Spinal cord (tissue), 9 donors: ENCODE measurements at regions not wholly inside any gene's neighbourhood (a gene's known extent, or its start where the extent isn't known, plus 50 kb on each side); places are given as distances from the start of the nearest gene placed in this dataset.
A peak's percentile ranks its signal among the peaks of the same experiment; 100 is the strongest.

Experiments
- DNase-seq, 6 donors: peaks; one replicate each; pipeline versions ENCODE4 v3.0.0 to v3.0.0-alpha.2; 2013 to 2015; ENCODE audit warnings: low spot score in 6 of 6, low read depth in 4 of 6
- H3K27ac ChIP-seq: one replicate; pipeline ENCODE4 v1.5.1; 2013; ENCODE audit warnings: low read depth, low read length, control low read depth
- H3K27me3 ChIP-seq: one replicate; pipeline ENCODE4 v1.6.1; 2013; ENCODE audit warnings: low read length; ENCODE audit not compliant: control insufficient read depth, insufficient read depth
- H3K36me3 ChIP-seq: one replicate; pipeline ENCODE4 v1.6.1; 2013; ENCODE audit warnings: low read length; ENCODE audit not compliant: control insufficient read depth, insufficient read depth
- H3K4me1 ChIP-seq: one replicate; pipeline ENCODE4 v1.6.1; 2013; ENCODE audit warnings: low read length; ENCODE audit not compliant: control insufficient read depth, insufficient read depth
- H3K4me3 ChIP-seq: one replicate; pipeline ENCODE4 v1.5.1; 2013; ENCODE audit warnings: low read depth, low read length, control low read depth
- H3K9me3 ChIP-seq: one replicate; pipeline ENCODE4 v1.6.1; 2013; ENCODE audit warnings: low read length; ENCODE audit not compliant: control insufficient read depth, insufficient read depth
- WGBS: methylation state at CpG from one replicate; pipeline ENCODE4 v1.1.5; 2013; ENCODE audit warnings: missing lambda C conversion rate; ENCODE audit not compliant: insufficient coverage; 5-methylcytosine and 5-hydroxymethylcytosine counted together
- donor health status: healthy.

GRCh38 chr12:114789821-114790220, 105.8 kb upstream of the TBX3 start:
- H3K4me1 ChIP-seq = no peaks in the 10 kb centered on the region
- H3K27me3 ChIP-seq = no peaks in the 10 kb centered on the region
- H3K9me3 ChIP-seq = no peaks in the 10 kb centered on the region
- H3K36me3 ChIP-seq = no peaks in the 10 kb centered on the region
- DNase-seq = no peak
- H3K4me3 ChIP-seq = no peak overlapping the region
- H3K27ac ChIP-seq = no peak overlapping the region
- 71% methylated on average over 5 of the region's 5 CpGs for WGBS

GRCh38 chr12:114789276-114789675, 105.3 kb upstream of the TBX3 start:
- DNase-seq = no peak
- 96% methylated on average over 3 of the region's 3 CpGs for WGBS
- H3K27ac ChIP-seq = no peak overlapping the region
- H3K36me3 ChIP-seq = no peaks in the 10 kb centered on the region
- no peaks in the 10 kb centered on the region for H3K4me1 ChIP-seq
- H3K27me3 ChIP-seq = no peaks in the 10 kb centered on the region
- H3K9me3 ChIP-seq = no peaks in the 10 kb centered on the region
- no peak overlapping the region for H3K4me3 ChIP-seq

- 50% methylated on average over 1 of the region's 3 CpGs for WGBS
- DNase-seq = no peak
- peaks cover 4% of the 10 kb centered on the region for H3K4me1 ChIP-seq
- no peak overlapping the region for H3K27ac ChIP-seq
- H3K9me3 ChIP-seq = no peaks in the 10 kb centered on the region
- no peak overlapping the region for H3K4me3 ChIP-seq
- H3K27me3 ChIP-seq = no peaks in the 10 kb centered on the region
- H3K36me3 ChIP-seq = no peaks in the 10 kb centered on the region
Observed at GRCh38 chr12:114784526-114784925, 100.6 kb upstream of the TBX3 start.

GRCh38 chr12:114783089-114783618, 99.2 kb upstream of the TBX3 start:
- Histone ChIP-seq H3K27ac (peak overlapping the region; percentile 22), H3K4me3 (no peak overlapping the region), H3K4me1 (peaks cover 4% of the 10 kb centered on the region), H3K36me3 (no peaks in the 10 kb centered on the region), H3K9me3 (no peaks in the 10 kb centered on the region), H3K27me3 (no peaks in the 10 kb centered on the region)
- peak in 2 of 6 donors; percentile 58 to 64 for DNase-seq
- 36% methylated on average over 5 of the region's 8 CpGs for WGBS

GRCh38 chr12:114780746-114781399, 96.9 kb upstream of the TBX3 start:
- no peak for DNase-seq
- Histone ChIP-seq H3K4me3 (no peak overlapping the region), H3K9me3 (no peaks in the 10 kb centered on the region), H3K27me3 (no peaks in the 10 kb centered on the region), H3K27ac (no peak overlapping the region), H3K36me3 (no peaks in the 10 kb centered on the region), H3K4me1 (peaks cover 4% of the 10 kb centered on the region)
- WGBS = 79% methylated on average over 2 of the region's 5 CpGs

- Histone ChIP-seq H3K27me3 (no peaks in the 10 kb centered on the region), H3K4me3 (no peak overlapping the region), H3K9me3 (no peaks in the 10 kb centered on the region), H3K36me3 (no peaks in the 10 kb centered on the region), H3K27ac (no peak overlapping the region), H3K4me1 (peaks cover 4% of the 10 kb centered on the region)
- DNase-seq = no peak
Observed at GRCh38 chr12:114779647-114780046, 95.7 kb upstream of the TBX3 start.

GRCh38 chr12:114779186-114779585, 95.2 kb upstream of the TBX3 start:
- Histone ChIP-seq H3K27me3 (no peaks in the 10 kb centered on the region), H3K36me3 (no peaks in the 10 kb centered on the region), H3K4me1 (peaks cover 4% of the 10 kb centered on the region), H3K27ac (no peak overlapping the region), H3K4me3 (no peak overlapping the region), H3K9me3 (no peaks in the 10 kb centered on the region)
- no peak for DNase-seq
- 71% methylated on average over 3 of the region's 3 CpGs for WGBS

GRCh38 chr12:114776731-114777442, 92.9 kb upstream of the TBX3 start:
- H3K27ac ChIP-seq = no peak overlapping the region
- no peak for DNase-seq
- WGBS = 100% methylated on average over 3 of the region's 15 CpGs
- no peak overlapping the region for H3K4me3 ChIP-seq
- H3K36me3 ChIP-seq = no peaks in the 10 kb centered on the region
- no peaks in the 10 kb centered on the region for H3K4me1 ChIP-seq
- no peaks in the 10 kb centered on the region for H3K27me3 ChIP-seq
- no peaks in the 10 kb centered on the region for H3K9me3 ChIP-seq

- DNase-seq = no peak
- Histone ChIP-seq H3K27me3 (no peaks in the 10 kb centered on the region), H3K9me3 (no peaks in the 10 kb centered on the region), H3K4me1 (no peaks in the 10 kb centered on the region), H3K27ac (no peak overlapping the region), H3K36me3 (no peaks in the 10 kb centered on the region), H3K4me3 (no peak overlapping the region)
- no CpG with 5 or more reads among the region's 5 CpGs for WGBS
Observed at GRCh38 chr12:114774699-114775098, 90.7 kb upstream of the TBX3 start.

- DNase-seq = no peak
Observed at GRCh38 chr12:114774197-114774596, 90.2 kb upstream of the TBX3 start.

More at GRCh38 chr12:114774197-114774596, 90.2 kb upstream of the TBX3 start:
- no peaks in the 10 kb centered on the region for H3K27me3 ChIP-seq
- no peak overlapping the region for H3K4me3 ChIP-seq
- no peaks in the 10 kb centered on the region for H3K36me3 ChIP-seq
- 90% methylated on average over 8 of the region's 11 CpGs for WGBS
- H3K4me1 ChIP-seq = no peaks in the 10 kb centered on the region
- H3K27ac ChIP-seq = no peak overlapping the region
- no peaks in the 10 kb centered on the region for H3K9me3 ChIP-seq
